ENCODE measurements at regions not wholly inside any gene's neighbourhood (a gene's known extent, or its start where the extent isn't known, plus 50 kb on each side); places are given as distances from the start of the nearest gene placed in this dataset.

DNA sequence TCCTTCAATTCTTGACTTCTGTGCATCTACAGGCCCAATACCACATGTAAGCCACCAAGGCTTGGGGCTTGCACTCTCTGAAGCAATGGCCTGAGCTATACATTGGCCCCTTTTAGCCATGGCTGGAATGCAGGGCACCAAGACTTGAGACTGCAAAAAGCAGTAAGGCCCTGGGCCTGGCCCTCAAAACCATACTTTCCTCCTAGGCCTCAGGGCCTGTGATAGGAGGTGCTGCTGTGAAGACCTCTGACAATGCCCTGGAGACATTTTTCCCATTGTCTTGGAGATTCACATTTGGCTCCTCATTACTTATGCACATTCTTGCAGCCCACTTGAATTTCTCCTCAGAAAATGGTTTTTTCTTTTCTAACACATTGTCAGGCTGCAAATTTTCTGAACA lies 68.5 kb upstream of the FSTL5 start:
- H3K27ac Mint-ChIP-seq = no peak overlapping the region
- Histone ChIP-seq H3K9me3 (ENCODE audit: control insufficient read depth in 2 of 2, low read length in 2 of 2) (no peaks in the 10 kb centered on the region), H3K4me3 (ENCODE audit: low read depth, low read length) (no peak overlapping the region), H3K36me3 (ENCODE audit: control insufficient read depth, insufficient read depth, low read length) (no peaks in the 10 kb centered on the region), H3K27me3 (ENCODE audit: control insufficient read depth, insufficient read depth, low read length) (no peaks in the 10 kb centered on the region), H3K27ac (ENCODE audit: insufficient read depth, low read length, poor library complexity, severe bottlenecking) (no peak overlapping the region), H3K4me1 (ENCODE audit: control insufficient read depth, insufficient read depth, low read length, poor library complexity, severe bottlenecking) (no peaks in the 10 kb centered on the region)
- H3K36me3 Mint-ChIP-seq = no peaks in the 10 kb centered on the region
- ATAC-seq (ENCODE audit: low read depth in 2 of 2) (no peak), DNase-seq (no peak)
- peaks cover 3 to 36% (median 3%) of the 10 kb centered on the region in 7 donors for H3K9me3 Mint-ChIP-seq
- no peaks in the 10 kb centered on the region for H3K4me1 Mint-ChIP-seq
- H3K27me3 Mint-ChIP-seq = no peaks in the 10 kb centered on the region
- no peak overlapping the region for H3K4me3 Mint-ChIP-seq

GRCh38 chr4:162229670-162230069 lies 65.9 kb upstream of the FSTL5 start:
- ATAC-seq (ENCODE audit: low read depth in 2 of 2) = no peak
- Mint-ChIP-seq H3K9me3 (peaks cover 0 to 24% (median 3%) of the 10 kb centered on the region in 7 donors), H3K27me3 (no peaks in the 10 kb centered on the region), H3K36me3 (no peaks in the 10 kb centered on the region), H3K27ac (no peak overlapping the region), H3K4me3 (no peak overlapping the region), H3K4me1 (no peaks in the 10 kb centered on the region)
- H3K4me3 ChIP-seq (ENCODE audit: low read depth, low read length) = no peak overlapping the region
- no peaks in the 10 kb centered on the region for H3K9me3 ChIP-seq (ENCODE audit: control insufficient read depth in 2 of 2, low read length in 2 of 2)
- H3K36me3 ChIP-seq (ENCODE audit: control insufficient read depth, insufficient read depth, low read length) = no peaks in the 10 kb centered on the region
- DNase-seq = no peak
- H3K4me1 ChIP-seq (ENCODE audit: control insufficient read depth, insufficient read depth, low read length, poor library complexity, severe bottlenecking) = no peaks in the 10 kb centered on the region
- no peak overlapping the region for H3K27ac ChIP-seq (ENCODE audit: insufficient read depth, low read length, poor library complexity, severe bottlenecking)
- H3K27me3 ChIP-seq (ENCODE audit: control insufficient read depth, insufficient read depth, low read length) = no peaks in the 10 kb centered on the region

DNA sequence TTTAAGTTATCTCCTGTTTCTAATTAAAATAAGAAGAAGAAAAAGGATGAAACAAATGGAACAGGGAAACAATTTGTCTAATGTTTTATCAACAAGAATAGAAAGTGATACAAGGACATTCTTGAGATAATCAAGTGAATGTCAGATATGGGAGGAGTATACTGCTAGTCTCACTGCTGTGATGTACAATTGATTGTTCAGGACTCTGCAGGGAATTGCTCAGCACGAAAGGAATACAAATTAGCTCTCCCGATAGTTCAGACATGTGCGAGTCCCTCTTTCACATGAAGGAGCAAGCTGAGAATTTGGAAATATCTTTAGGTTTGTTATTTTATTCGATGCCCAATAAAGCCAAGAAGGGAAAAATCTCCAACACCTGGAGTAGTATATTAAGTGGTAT lies 57.3 kb upstream of the FSTL5 start:
- no peaks in the 10 kb centered on the region for H3K27me3 ChIP-seq (ENCODE audit: control insufficient read depth, insufficient read depth, low read length)
- no peak overlapping the region for H3K27ac Mint-ChIP-seq
- H3K4me1 Mint-ChIP-seq = no peaks in the 10 kb centered on the region
- no peak for ATAC-seq (ENCODE audit: low read depth in 2 of 2)
- H3K27me3 Mint-ChIP-seq = no peaks in the 10 kb centered on the region
- H3K9me3 ChIP-seq (ENCODE audit: control insufficient read depth in 2 of 2, low read length in 2 of 2) = no peaks in the 10 kb centered on the region
- no peaks in the 10 kb centered on the region for H3K36me3 Mint-ChIP-seq
- H3K36me3 ChIP-seq (ENCODE audit: control insufficient read depth, insufficient read depth, low read length) = no peaks in the 10 kb centered on the region
- no peak overlapping the region for H3K27ac ChIP-seq (ENCODE audit: insufficient read depth, low read length, poor library complexity, severe bottlenecking)
- peaks cover 0 to 10% (median 2%) of the 10 kb centered on the region in 7 donors for H3K9me3 Mint-ChIP-seq
- no peak for DNase-seq
- H3K4me3 Mint-ChIP-seq = no peak overlapping the region
- no peaks in the 10 kb centered on the region for H3K4me1 ChIP-seq (ENCODE audit: control insufficient read depth, insufficient read depth, low read length, poor library complexity, severe bottlenecking)
- H3K4me3 ChIP-seq (ENCODE audit: low read depth, low read length) = no peak overlapping the region
